Neural progenitor cell (in vitro differentiated cells): ENCODE measurements at regions not wholly inside any gene's neighbourhood (a gene's known extent, or its start where the extent isn't known, plus 50 kb on each side); places are given as distances from the start of the nearest gene placed in this dataset.

ENCODE experiments used
- DNase-seq: peaks from one replicate; pipeline ENCODE4 v3.0.0-alpha.2; 2016; ENCODE audit warnings: low spot score
- H2AFZ ChIP-seq: fragments of 200-600 bp; sonication (generic); replicated peaks from 2 replicates; pipeline ENCODE4 v1.6.1; 2016; ENCODE audit warnings: antibody characterized with exemption
- H3F3A ChIP-seq: fragments of 200-600 bp; sonication (generic); 2 replicates; pipeline ENCODE4 v1.6.1; 2016; ENCODE audit warnings: antibody characterized with exemption, low read depth
- H3K27ac ChIP-seq: fragments of 200-600 bp; sonication (generic); 2 replicates; pipeline ENCODE4 v1.5.1; 2016; ENCODE audit warnings: mild to moderate bottlenecking
- H3K27me3 ChIP-seq: fragments of 200-600 bp; sonication (generic); 2 replicates; pipeline ENCODE4 v1.6.1; 2016; ENCODE audit warnings: mild to moderate bottlenecking, moderate library complexity
- H3K36me3 ChIP-seq: fragments of 200-600 bp; sonication (generic); 2 replicates; pipeline ENCODE4 v1.5.1; 2016
- H3K4me1 ChIP-seq: fragments of 200-600 bp; sonication (generic); 2 replicates; pipeline ENCODE4 v1.6.1; 2016; ENCODE audit warnings: mixed run types
- H3K4me2 ChIP-seq: fragments of 200-600 bp; sonication (generic); 2 replicates; pipeline ENCODE4 v1.6.1; 2016
- H3K4me3 ChIP-seq: fragments of 200-600 bp; sonication (generic); 2 replicates; pipeline ENCODE4 v1.5.1; 2016
- H3K79me2 ChIP-seq: fragments of 200-600 bp; sonication (generic); 2 replicates; pipeline ENCODE4 v1.6.1; 2016; ENCODE audit warnings: low read depth
- H3K9ac ChIP-seq: fragments of 200-600 bp; sonication (generic); 2 replicates; pipeline ENCODE4 v1.6.1; 2016
- H3K9me3 ChIP-seq: fragments of 200-600 bp; sonication (generic); 2 replicates; pipeline ENCODE4 v1.5.1; 2016; ENCODE audit warnings: low read depth
- H4K20me1 ChIP-seq: fragments of 200-600 bp; sonication (generic); 2 replicates; pipeline ENCODE4 v1.6.1; 2016; ENCODE audit warnings: low read depth
- H3K27ac Mint-ChIP-seq: 3 replicates; pipeline ENCODE4 v1.8.0; 2021; ENCODE audit warnings: mixed read lengths
- H3K27me3 Mint-ChIP-seq: 2 replicates; pipeline ENCODE4 v1.8.0; 2022; ENCODE audit warnings: low read depth, mild to moderate bottlenecking, inconsistent platforms, moderate library complexity, mixed read lengths; ENCODE audit not compliant: insufficient read depth
- H3K36me3 Mint-ChIP-seq: 3 replicates; pipeline ENCODE4 v1.8.0; 2021; ENCODE audit warnings: mixed read lengths
- H3K4me1 Mint-ChIP-seq: 3 replicates; pipeline ENCODE4 v1.8.0; 2021; ENCODE audit warnings: mixed read lengths
- H3K4me3 Mint-ChIP-seq: 3 replicates; pipeline ENCODE4 v1.8.0; 2021; ENCODE audit warnings: mild to moderate bottlenecking, moderate library complexity, mixed read lengths
- H3K9me3 Mint-ChIP-seq: 3 replicates; pipeline ENCODE4 v1.8.0; 2020; ENCODE audit warnings: mixed read lengths
- CTCF ChIP-seq: fragments of 200-600 bp; sonication (generic); IDR thresholded peaks from 2 replicates; pipeline ENCODE4 v1.5.1; 2017; ENCODE audit warnings: antibody characterized with exemption, mild to moderate bottlenecking
- EZH2 ChIP-seq: fragments of 200-600 bp; sonication (generic); IDR thresholded peaks from 2 replicates; pipeline ENCODE4 v1.6.1; 2017; ENCODE audit warnings: antibody characterized with exemption, mild to moderate bottlenecking, moderate library complexity
- EZH2phosphoT487 ChIP-seq: fragments of 200-600 bp; sonication (generic); IDR thresholded peaks from 2 replicates; pipeline ENCODE4 v1.6.1; 2017; ENCODE audit warnings: antibody characterized with exemption

GRCh38 chr13:23025864-23026608 lies 154.7 kb upstream of the SGCG start:
- DNase-seq = no peak
- Mint-ChIP-seq H3K9me3 (peaks cover 2% of the 10 kb centered on the region), H3K27ac (no peak overlapping the region)

GRCh38 chr13:23039266-23039935 lies 141.4 kb upstream of the SGCG start:
- H4K20me1 ChIP-seq = no peaks in the 10 kb centered on the region
- TF ChIP-seq CTCF (no peak), EZH2 (no peak), EZH2phosphoT487 (no peak)
- H3K27me3 ChIP-seq = no peaks in the 10 kb centered on the region
- no peak overlapping the region for H3K4me3 ChIP-seq
- no peak for DNase-seq
- H3K36me3 Mint-ChIP-seq = no peaks in the 10 kb centered on the region
- H3K9ac ChIP-seq = no peak overlapping the region
- H3F3A ChIP-seq = no peaks in the 10 kb centered on the region
- no peak overlapping the region for H3K27ac ChIP-seq
- H3K9me3 ChIP-seq = no peaks in the 10 kb centered on the region
- H3K4me1 ChIP-seq = no peaks in the 10 kb centered on the region
- no peaks in the 10 kb centered on the region for H3K9me3 Mint-ChIP-seq
- no peak overlapping the region for H3K27ac Mint-ChIP-seq
- no peaks in the 10 kb centered on the region for H3K27me3 Mint-ChIP-seq
- no peaks in the 10 kb centered on the region for H3K4me1 Mint-ChIP-seq
- H3K4me3 Mint-ChIP-seq = no peak overlapping the region
- no peak overlapping the region for H2AFZ ChIP-seq
- H3K36me3 ChIP-seq = no peaks in the 10 kb centered on the region
- H3K4me2 ChIP-seq = no peak overlapping the region
- H3K79me2 ChIP-seq = no peaks in the 10 kb centered on the region

More at GRCh38 chr13:23025864-23026608, 154.7 kb upstream of the SGCG start:
- no peaks in the 10 kb centered on the region for H3K9me3 ChIP-seq
- no peaks in the 10 kb centered on the region for H3F3A ChIP-seq
- no peak overlapping the region for H3K4me2 ChIP-seq
- no peaks in the 10 kb centered on the region for H3K36me3 ChIP-seq
- H3K27me3 Mint-ChIP-seq = no peaks in the 10 kb centered on the region
- no peaks in the 10 kb centered on the region for H3K79me2 ChIP-seq
- H3K36me3 Mint-ChIP-seq = no peaks in the 10 kb centered on the region
- H3K27ac ChIP-seq = no peak overlapping the region
- H3K4me1 ChIP-seq = no peaks in the 10 kb centered on the region
- no peak overlapping the region for H3K4me3 Mint-ChIP-seq
- no peaks in the 10 kb centered on the region for H3K27me3 ChIP-seq
- H3K4me3 ChIP-seq = no peak overlapping the region
- peaks cover 5% of the 10 kb centered on the region for H3K4me1 Mint-ChIP-seq
- no peaks in the 10 kb centered on the region for H4K20me1 ChIP-seq
- TF ChIP-seq CTCF (no peak), EZH2phosphoT487 (no peak), EZH2 (no peak)
- H2AFZ ChIP-seq = peak overlapping the region; percentile 87
- no peak overlapping the region for H3K9ac ChIP-seq

GRCh38 chr13:23042181-23042580 lies 138.6 kb upstream of the SGCG start:
- TF ChIP-seq EZH2 (no peak), EZH2phosphoT487 (no peak), CTCF (no peak)
- no peaks in the 10 kb centered on the region for H3K27me3 Mint-ChIP-seq
- H4K20me1 ChIP-seq = no peaks in the 10 kb centered on the region
- no peak overlapping the region for H3K27ac ChIP-seq
- no peaks in the 10 kb centered on the region for H3K36me3 ChIP-seq
- H3F3A ChIP-seq = no peaks in the 10 kb centered on the region
- H3K36me3 Mint-ChIP-seq = no peaks in the 10 kb centered on the region
- no peak overlapping the region for H3K4me2 ChIP-seq
- H3K4me1 Mint-ChIP-seq = no peaks in the 10 kb centered on the region
- DNase-seq = no peak
- H3K4me3 Mint-ChIP-seq = no peak overlapping the region
- no peak overlapping the region for H3K27ac Mint-ChIP-seq
- no peaks in the 10 kb centered on the region for H3K9me3 Mint-ChIP-seq
- H3K4me3 ChIP-seq = no peak overlapping the region
- no peaks in the 10 kb centered on the region for H3K79me2 ChIP-seq
- H3K27me3 ChIP-seq = no peaks in the 10 kb centered on the region
- H3K9ac ChIP-seq = no peak overlapping the region
- H3K4me1 ChIP-seq = no peaks in the 10 kb centered on the region
- no peaks in the 10 kb centered on the region for H3K9me3 ChIP-seq
- no peak overlapping the region for H2AFZ ChIP-seq
